HepG2 (cell line): ENCODE measurements at regions not wholly inside any gene's neighbourhood (a gene's known extent, or its start where the extent isn't known, plus 50 kb on each side); places are given as distances from the start of the nearest gene placed in this dataset.

Source experiments
- AKAP8 ChIP-seq: sonication (generic); formaldehyde crosslinking; IDR thresholded peaks from 2 replicates; pipeline ENCODE4 v1.5.1; 2020; ENCODE audit warnings: mild to moderate bottlenecking, missing genetic modification reagents
- GATA4 ChIP-seq: sonication (generic); IDR thresholded peaks from 2 replicates; pipeline ENCODE4 v1.6.1; 2016; ENCODE audit warnings: antibody characterized with exemption, low read depth, borderline replicate concordance
- GFI1 ChIP-seq: sonication (generic); formaldehyde crosslinking; IDR thresholded peaks from 2 replicates; pipeline ENCODE4 v1.5.0; 2020; ENCODE audit warnings: missing genetic modification reagents, mild to moderate bottlenecking, borderline replicate concordance
- KMT2A ChIP-seq: sonication (generic); formaldehyde crosslinking; IDR thresholded peaks from 2 replicates; pipeline ENCODE4 v1.4.0; 2020; ENCODE audit warnings: missing genetic modification reagents
- NONO ChIP-seq, 2 experiments: fragments of 450-650 bp in 1 of 2; sonication (generic) in 1 of 2; formaldehyde crosslinking in 1 of 2; IDR thresholded peaks in 1 of 2; conservative IDR thresholded peaks in 1 of 2; 2 replicates each; pipeline versions ENCODE4 v1.6.1 to v1.8.0; 2017 to 2022; ENCODE audit warnings: mild to moderate bottlenecking in 1 of 2, missing genetic modification reagents in 1 of 2, moderate library complexity in 1 of 2
- SMYD3 ChIP-seq: sonication (generic); formaldehyde crosslinking; IDR thresholded peaks from 2 replicates; pipeline ENCODE4 v1.8.1; 2023; ENCODE audit warnings: mild to moderate bottlenecking, missing genetic modification reagents
- SP4 ChIP-seq: sonication (generic); formaldehyde crosslinking; IDR thresholded peaks from 2 replicates; pipeline ENCODE4 v1.8.1; 2023; ENCODE audit warnings: mild to moderate bottlenecking, missing genetic modification reagents
- WIZ ChIP-seq: sonication (generic); formaldehyde crosslinking; IDR thresholded peaks from 2 replicates; pipeline ENCODE4 v1.5.1; 2020; ENCODE audit warnings: mild to moderate bottlenecking, missing genetic modification reagents
- ZMYM4 ChIP-seq: sonication (generic); formaldehyde crosslinking; IDR thresholded peaks from 2 replicates; pipeline ENCODE4 v1.8.1; 2023; ENCODE audit warnings: mild to moderate bottlenecking, missing genetic modification reagents
- ZNF432 ChIP-seq: sonication (generic); formaldehyde crosslinking; IDR thresholded peaks from 2 replicates; pipeline ENCODE4 v1.5.0; 2020; ENCODE audit warnings: missing genetic modification reagents, mild to moderate bottlenecking, borderline replicate concordance
- TF ChIP-seq, protein P1 (sequence below), 2 experiments: sonication (generic) in 1 of 2; formaldehyde crosslinking in 1 of 2; IDR thresholded peaks; 2 replicates each; pipeline versions ENCODE4 v1.6.1 to v1.9.0; 2014 to 2022; ENCODE audit warnings: antibody characterized with exemption in 1 of 2, borderline replicate concordance in 1 of 2, inconsistent platforms in 1 of 2, low read depth in 1 of 2, missing genetic modification reagents in 1 of 2
- TF ChIP-seq, protein P2 (sequence below), 2 experiments: fragments of 450-650 bp in 1 of 2; sonication (generic) in 1 of 2; formaldehyde crosslinking in 1 of 2; IDR thresholded peaks; 2 replicates each; pipeline versions ENCODE4 v1.6.1 to v1.8.0; 2016 to 2022; ENCODE audit warnings: antibody characterized with exemption in 1 of 2, mild to moderate bottlenecking in 1 of 2, missing genetic modification reagents in 1 of 2
- TF ChIP-seq, protein P3 (sequence below): sonication (generic); formaldehyde crosslinking; IDR thresholded peaks from 2 replicates; pipeline ENCODE4 v1.4.0; 2020; ENCODE audit warnings: mild to moderate bottlenecking, missing genetic modification reagents

DNA sequence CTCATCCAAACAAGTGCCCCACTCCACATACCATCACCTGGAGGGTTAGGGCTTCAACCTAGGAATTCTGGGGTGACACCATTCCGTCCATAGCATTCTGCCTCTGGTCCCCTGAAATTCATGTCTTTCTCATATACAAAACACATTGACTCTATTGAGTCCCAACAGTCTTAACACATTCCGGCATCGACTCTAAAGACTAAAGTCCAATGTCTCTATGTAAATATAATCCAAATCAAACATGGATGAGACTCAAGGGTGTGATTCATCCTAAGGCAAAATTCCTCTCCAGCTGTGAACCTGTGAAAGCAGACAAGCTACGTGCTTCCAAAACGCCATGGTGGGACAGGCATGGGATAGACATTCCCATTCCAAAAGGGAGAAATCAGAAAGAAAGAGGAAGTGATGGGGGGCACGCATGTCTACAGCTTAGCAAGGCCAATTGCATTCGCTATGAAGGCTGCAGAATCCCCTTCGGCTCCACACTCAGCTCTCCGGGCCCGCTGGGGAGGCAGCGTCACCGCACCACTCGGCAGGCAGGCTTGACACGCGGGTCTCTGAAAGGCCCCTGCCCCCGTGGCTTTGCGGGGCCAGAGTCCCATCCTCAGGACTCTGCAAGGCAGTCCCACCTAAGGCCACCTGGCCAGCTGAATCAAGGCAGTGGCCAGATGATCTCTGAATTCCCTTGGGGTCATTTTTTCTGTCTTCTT is 53.2 kb downstream of the ADRA2C start (continued):
- TF ChIP-seq ZMYM4 (CRISPR knock-in tag) (no peak; the same call in 1 of the 2 replicates), ZNF432 (CRISPR knock-in tag) (no peak), GATA4 (no peak), NONO (IDR thresholded peaks at IDR 0.05) (no peak), NONO (CRISPR knock-in tag; conservative IDR thresholded peaks at IDR 0.05) (no peak), SMYD3 (CRISPR knock-in tag) (0 out of 2 replicates have a peak, but pooled peaks have one; percentile 20), SP4 (CRISPR knock-in tag) (no peak), WIZ (CRISPR knock-in tag) (no peak), AKAP8 (CRISPR knock-in tag) (no peak), KMT2A (CRISPR knock-in tag) (no peak), GFI1 (CRISPR knock-in tag) (no peak)
- TF ChIP-seq, protein P1, sequence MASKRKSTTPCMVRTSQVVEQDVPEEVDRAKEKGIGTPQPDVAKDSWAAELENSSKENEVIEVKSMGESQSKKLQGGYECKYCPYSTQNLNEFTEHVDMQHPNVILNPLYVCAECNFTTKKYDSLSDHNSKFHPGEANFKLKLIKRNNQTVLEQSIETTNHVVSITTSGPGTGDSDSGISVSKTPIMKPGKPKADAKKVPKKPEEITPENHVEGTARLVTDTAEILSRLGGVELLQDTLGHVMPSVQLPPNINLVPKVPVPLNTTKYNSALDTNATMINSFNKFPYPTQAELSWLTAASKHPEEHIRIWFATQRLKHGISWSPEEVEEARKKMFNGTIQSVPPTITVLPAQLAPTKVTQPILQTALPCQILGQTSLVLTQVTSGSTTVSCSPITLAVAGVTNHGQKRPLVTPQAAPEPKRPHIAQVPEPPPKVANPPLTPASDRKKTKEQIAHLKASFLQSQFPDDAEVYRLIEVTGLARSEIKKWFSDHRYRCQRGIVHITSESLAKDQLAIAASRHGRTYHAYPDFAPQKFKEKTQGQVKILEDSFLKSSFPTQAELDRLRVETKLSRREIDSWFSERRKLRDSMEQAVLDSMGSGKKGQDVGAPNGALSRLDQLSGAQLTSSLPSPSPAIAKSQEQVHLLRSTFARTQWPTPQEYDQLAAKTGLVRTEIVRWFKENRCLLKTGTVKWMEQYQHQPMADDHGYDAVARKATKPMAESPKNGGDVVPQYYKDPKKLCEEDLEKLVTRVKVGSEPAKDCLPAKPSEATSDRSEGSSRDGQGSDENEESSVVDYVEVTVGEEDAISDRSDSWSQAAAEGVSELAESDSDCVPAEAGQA (IDR thresholded peaks at IDR 0.05; ENCODE audit: low read depth) = no peak
- TF ChIP-seq, protein P1 (CRISPR knock-in tag; IDR thresholded peaks at IDR 0.05; ENCODE audit: borderline replicate concordance) = no peak
- TF ChIP-seq, protein P2, sequence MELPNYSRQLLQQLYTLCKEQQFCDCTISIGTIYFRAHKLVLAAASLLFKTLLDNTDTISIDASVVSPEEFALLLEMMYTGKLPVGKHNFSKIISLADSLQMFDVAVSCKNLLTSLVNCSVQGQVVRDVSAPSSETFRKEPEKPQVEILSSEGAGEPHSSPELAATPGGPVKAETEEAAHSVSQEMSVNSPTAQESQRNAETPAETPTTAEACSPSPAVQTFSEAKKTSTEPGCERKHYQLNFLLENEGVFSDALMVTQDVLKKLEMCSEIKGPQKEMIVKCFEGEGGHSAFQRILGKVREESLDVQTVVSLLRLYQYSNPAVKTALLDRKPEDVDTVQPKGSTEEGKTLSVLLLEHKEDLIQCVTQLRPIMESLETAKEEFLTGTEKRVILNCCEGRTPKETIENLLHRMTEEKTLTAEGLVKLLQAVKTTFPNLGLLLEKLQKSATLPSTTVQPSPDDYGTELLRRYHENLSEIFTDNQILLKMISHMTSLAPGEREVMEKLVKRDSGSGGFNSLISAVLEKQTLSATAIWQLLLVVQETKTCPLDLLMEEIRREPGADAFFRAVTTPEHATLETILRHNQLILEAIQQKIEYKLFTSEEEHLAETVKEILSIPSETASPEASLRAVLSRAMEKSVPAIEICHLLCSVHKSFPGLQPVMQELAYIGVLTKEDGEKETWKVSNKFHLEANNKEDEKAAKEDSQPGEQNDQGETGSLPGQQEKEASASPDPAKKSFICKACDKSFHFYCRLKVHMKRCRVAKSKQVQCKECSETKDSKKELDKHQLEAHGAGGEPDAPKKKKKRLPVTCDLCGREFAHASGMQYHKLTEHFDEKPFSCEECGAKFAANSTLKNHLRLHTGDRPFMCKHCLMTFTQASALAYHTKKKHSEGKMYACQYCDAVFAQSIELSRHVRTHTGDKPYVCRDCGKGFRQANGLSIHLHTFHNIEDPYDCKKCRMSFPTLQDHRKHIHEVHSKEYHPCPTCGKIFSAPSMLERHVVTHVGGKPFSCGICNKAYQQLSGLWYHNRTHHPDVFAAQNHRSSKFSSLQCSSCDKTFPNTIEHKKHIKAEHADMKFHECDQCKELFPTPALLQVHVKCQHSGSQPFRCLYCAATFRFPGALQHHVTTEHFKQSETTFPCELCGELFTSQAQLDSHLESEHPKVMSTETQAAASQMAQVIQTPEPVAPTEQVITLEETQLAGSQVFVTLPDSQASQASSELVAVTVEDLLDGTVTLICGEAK (IDR thresholded peaks at IDR 0.05) = no peak
- TF ChIP-seq, protein P2 (CRISPR knock-in tag; IDR thresholded peaks at IDR 0.05) = no peak
- TF ChIP-seq, protein P3, sequence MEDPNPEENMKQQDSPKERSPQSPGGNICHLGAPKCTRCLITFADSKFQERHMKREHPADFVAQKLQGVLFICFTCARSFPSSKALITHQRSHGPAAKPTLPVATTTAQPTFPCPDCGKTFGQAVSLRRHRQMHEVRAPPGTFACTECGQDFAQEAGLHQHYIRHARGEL (CRISPR knock-in tag) = no peak
